SK-N-MC (cell line): ENCODE measurements at regions not wholly inside any gene's neighbourhood (a gene's known extent, or its start where the extent isn't known, plus 50 kb on each side); places are given as distances from the start of the nearest gene placed in this dataset.

Experiments
- EZH2 ChIP-seq: fragments of 200-600 bp; sonication (generic); IDR thresholded peaks from one replicate; pipeline ENCODE4 v1.6.1; 2017; ENCODE audit warnings: antibody characterized with exemption
- POLR2AphosphoS5 ChIP-seq: IDR thresholded peaks from 2 replicates; pipeline ENCODE4 v1.6.1; 2012; ENCODE audit warnings: mild to moderate bottlenecking, low read depth, low read length, borderline replicate concordance

DNA sequence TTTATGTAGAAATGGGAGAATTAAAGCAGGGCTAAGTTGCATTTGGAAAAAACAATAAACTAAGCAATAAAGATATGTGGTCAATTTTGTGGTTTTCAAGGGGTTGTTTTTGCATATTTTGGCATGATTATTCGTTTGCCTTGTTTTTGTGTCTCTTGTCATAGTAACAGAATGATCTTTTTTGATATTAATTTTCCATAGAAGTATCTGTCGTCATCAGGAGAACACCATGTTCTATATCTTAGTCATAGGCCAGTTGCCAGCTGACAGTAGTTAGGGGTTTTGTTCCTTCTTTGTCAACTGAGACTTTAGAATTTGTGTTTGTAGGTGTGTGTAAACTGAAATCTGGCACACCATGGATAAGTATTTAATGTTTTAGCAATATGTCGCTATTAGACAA is 1354.8 kb downstream of the LRFN5 start:
- TF ChIP-seq EZH2 = no peak
- TF ChIP-seq POLR2AphosphoS5 = no peak
